IPS-NIHi11 (cell line): ENCODE measurements at regions not wholly inside any gene's neighbourhood (a gene's known extent, or its start where the extent isn't known, plus 50 kb on each side); places are given as distances from the start of the nearest gene placed in this dataset.
"Not testable (repeated sequence)": the region's sequence is repeated elsewhere in the genome, so short reads cannot be mapped to it uniquely, and the experiment has no call there.

Experiments
- DNase-seq: peaks from one replicate; pipeline ENCODE4 v3.0.0; 2012; ENCODE audit warnings: mixed read lengths, low spot score

DNA sequence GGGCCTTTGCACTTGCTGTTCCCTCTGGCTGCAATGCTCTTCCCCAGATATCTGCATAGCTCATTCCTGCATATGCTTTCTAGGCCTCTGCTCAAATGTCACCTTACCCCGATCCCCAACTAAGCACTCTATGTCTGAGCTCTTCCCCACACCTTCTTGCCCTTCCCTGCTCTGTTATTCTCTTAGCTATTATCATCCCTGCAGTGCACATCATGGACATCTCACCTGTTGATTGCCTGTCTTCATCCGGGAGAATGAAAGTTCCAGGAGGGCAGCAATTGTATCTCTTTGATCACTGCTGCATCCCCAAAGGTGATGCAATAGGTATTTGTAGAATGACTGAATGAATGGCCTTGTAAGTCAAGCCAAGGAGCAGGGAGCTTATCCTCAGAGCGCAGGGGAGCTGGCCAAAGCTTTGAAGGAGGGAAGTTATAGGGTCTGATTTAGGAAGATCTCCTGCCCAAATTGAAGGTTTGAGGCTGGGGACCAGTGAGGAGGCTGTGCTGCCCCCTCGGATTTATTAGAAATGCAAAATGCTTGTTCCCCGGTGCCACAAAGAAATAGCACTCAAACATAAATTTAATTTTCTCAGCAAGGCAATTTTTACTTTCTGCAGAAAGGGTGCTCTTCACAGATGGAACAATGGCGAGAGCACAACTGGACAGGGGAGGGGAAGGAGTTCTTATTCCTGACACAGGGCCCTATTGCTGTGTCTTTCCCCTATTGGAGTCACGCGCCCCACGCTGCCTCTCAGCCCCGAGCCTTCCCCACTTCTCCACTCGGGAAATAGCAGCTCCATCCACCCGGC, 631.1 kb downstream of the MATN1 start:
- DNase-seq: no peak

GRCh38 chr1:30090162-30090820, 633.1 kb downstream of the MATN1 start:
- no peak for DNase-seq

GRCh38 chr1:30089024-30089430, 634.4 kb downstream of the MATN1 start:
- DNase-seq: no peak

GRCh38 chr1:30088594-30088993, 634.8 kb downstream of the MATN1 start:
- no peak for DNase-seq

DNA sequence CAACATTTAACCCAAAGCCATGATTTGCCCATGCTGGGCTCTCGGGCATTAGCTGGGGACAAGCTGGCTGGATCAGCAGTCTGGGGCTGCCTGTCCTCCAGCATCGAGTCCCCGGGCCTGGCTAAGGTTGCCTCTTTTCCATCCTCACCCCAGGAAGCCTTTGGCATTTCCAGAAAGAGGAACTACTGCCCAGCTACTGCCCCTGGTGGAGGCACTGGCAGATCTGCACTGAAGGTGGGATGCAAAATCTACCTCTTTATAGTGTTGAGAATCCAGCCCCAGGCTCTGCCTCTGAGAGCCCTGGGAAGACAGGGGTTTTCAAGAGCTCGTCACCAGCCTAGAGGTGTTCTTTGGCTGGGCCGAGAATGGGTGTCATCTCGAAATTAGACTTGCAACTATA, 635.9 kb downstream of the MATN1 start:
- peak; percentile 55 for DNase-seq

DNA sequence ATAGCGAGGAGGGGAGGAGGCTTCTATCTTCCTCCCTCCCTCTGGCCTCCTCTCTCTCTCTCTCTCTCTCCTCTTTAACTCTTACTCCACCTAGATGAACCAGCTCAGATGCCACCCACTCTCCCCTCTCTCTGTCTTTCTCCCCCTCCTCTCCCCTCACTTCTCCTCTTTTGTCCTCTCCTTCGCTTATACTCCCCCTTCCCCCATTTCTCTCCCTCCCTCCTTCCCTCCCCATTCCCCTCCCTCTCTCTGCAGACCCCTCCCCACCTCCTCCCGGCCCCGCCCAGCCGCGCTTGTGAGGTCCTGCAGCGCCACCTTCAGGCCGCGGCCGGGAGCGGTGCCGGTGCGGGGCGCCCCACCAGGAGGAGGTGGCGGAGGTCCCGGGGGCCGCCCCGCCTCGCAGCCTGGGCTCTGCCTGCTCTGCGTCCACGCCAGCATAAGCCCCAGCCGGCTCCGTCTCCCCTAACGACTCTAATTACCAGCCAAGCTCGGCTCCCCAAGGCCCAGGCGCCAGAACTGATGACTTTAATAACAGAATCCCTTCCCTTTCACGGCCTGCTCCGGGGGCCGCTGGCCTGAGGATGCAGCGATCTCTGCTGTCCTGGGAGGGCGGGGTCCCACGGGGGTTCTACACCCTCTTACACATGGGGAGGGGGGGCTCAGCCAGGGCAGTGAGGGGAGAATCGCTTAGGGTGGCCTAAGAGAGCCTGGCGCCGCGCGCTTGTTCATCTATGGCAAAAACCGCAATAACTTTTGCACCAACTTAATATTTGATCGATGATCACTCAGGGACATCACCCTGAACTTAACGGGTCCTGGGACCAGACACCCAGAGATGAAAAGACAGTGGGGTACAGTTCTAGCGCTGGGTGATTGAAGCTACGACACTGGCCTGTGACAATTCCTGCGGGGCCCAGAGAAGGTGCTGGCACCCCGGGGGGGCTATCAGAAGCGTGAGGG, 637.3 kb downstream of the MATN1 start:
- DNase-seq: peak; percentile 91

DNA sequence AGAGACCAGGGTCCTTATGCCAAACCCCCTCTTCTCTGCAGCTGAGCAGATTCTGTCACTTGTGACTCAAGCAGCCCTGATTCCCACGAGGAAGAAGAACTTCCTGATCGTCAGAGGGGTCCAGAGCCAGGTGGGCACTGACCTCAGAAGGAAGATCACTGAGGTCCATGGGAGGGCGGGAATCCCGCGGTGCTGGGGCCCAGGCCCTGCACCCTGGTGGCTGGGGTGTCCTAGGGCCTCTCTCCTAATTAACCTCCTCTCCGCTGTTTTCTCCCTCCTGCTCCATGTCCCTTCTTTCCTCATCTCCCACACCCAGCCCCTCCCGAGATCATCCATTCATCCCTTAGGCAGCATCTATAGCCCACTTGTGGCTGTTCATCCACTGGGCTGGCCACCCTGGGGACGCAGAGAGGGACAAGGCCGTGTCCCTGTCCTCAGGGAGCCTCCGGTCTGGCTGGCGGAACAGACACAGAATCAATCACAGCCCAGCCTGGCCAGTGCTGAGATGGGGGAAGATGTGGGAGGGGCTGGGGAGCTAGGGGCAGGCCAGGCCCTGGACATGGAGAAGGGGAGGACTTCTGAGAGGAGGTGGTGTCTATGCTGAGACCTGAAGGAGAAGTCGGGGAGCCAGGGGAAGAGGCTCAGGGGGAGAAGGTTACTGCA, 638.3 kb downstream of the MATN1 start:
- no peak for DNase-seq

DNA sequence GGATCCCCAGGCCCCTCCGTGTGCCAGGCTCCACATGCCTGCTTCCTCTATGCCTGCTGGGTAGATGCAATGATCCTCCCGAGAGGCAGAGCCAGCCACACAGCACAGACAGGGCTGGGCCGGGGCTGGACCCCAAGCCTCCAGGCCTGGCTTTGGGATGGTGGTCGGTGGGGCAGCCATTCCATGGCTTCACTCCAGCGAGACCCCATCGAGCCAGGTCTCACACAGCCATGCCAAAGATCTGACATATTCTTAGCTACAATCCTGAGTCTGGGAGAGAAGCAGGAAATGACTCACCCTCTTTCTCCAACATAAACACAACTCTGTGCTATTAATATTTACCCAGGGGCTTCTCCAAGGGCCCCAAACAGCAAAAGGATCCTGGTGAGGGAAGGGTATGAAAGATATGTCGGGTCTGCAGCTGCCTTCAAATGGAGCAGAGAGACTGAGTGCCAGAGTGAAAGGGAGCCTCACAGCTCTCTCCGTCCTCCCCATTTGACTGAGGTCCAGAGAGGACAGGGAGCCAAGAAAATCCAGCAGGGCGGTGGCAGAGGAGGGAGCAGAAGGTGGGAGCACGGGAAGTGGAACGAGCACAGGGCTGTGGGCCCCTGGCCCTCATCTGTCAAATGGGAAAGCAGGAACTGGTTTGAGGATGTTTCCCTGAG, 639.5 kb downstream of the MATN1 start:
- no peak for DNase-seq

DNA sequence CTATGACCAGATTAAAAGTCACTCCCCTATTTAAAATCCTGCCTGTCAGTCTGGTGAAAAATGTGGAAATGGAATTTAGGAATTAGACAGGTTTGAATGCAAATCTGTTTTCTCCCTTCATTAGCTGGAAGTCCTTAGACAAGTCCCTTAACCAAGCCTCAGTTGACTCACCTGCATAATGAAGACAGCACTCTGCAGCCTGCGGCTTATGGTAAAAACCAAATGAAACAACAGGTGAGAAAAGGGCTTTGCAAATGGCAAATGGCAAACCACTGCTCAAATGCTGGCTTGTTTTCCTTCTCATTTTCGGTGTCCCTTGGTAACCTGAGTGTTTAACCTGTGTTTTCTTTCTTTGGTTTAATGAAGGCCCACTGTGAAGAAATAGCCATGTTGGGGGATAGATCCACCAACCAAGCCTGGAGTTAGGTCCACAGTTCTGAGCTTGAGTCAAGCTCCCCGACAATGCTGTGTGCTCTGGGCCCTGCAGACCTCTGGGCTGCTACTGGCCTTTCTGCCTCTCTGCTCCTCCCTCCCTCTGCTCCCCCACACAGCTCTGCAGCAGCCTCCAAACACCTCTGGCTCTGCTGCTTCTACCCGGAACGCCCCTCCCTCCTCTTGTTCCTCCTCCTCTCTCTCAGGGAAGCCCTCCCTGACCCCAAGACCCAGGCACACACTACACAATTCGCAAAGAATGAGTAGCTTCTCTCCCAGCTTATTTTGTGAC, 641.8 kb downstream of the MATN1 start:
- no peak for DNase-seq

DNA sequence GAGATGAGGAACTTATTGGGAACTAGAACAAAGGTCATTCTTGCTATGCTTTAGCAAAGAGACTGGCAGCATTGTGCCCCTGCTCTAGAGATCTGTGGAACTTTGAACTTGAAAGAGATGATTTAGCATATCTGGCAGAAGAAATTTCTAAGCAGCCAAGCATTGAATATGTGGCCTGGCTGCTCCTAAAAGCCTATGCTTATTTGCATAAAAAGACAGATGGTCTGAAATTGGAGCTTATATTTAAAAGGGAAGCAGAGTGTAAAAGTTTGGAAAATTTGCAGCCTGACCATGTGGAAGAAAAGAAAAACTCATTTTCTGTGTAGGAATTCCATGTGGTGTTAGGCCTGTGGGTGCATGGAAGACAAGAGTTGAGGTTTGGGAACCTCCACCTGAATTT, 647.5 kb downstream of the MATN1 start:
- not testable (repeated sequence) for DNase-seq

GRCh38 chr1:30068787-30069472, 654.5 kb downstream of the MATN1 start:
- DNase-seq: no peak

GRCh38 chr1:30064547-30064946, 658.8 kb downstream of the MATN1 start:
- no peak for DNase-seq

DNA sequence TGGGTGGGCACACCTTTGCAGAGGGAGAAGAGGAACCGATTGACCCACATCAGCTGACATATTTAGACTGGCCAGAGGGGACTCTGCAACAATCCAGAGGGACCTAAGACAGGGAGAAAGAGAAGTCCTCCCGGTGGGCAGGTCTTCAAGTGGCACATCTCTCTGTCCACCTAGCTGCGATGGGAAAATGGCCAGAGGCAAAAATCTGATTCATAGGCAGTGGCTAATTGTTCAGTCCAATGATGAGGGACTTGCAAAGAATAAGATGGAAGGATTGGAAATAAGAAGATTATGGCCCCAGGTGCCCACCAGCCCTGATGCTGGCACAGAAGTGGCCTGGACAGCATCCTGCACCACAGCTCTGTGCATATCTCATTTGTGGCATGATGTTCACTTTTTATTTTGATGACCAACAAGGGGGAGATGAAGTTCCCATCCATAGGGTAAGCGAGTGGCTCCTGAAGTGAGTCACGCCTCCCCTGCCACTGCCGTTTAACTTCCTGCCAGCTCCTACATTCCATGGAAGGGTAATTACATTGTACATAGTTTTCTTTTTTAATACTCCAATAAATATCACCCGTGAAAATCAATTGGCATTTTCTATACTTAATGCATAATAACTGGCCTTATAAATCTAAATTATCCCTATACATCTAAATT, 659.6 kb downstream of the MATN1 start:
- no peak for DNase-seq

DNA sequence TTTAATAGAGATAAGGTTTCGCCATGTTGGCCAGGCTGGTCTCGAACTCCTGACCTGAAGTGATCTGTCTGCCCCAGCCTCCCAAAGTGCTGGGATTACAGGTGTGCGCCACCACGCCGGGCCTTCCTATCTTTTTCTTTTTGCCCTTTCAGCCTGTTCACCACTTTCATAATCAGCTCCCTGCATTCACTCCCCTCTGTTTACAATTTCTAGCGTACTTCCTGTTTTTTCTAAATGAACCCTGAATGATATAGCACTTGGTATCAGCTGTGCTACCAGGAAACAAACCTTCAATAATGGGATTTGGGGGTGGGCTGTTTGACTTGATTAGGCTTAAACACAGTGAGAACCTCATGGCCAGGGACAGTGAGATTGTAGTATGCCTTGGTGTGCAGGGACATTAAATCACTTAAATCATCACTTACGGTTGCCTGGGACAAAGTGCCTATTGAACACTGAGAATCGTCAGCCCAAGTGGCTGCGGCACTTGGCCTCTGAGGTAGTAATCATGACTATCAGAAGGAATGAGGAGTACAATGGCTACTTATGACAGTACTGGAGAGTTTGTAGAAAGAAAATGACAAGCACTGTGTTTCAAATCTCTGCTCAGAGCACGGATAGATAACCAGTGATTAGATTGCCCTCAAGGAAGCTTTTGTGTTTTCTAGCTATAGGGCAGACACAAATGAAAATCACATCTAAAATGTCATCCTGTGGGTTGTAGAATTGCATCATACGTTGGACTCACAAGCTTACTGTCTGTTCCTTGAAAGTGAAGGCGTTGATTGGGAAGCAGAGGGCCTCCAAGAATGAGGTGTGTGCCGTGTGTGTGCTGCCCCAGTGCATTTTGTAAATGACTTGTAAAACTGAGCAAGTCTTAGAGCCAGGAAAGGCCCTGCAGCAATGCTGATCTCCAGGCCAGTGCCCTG, 661.8 kb downstream of the MATN1 start:
- no peak for DNase-seq

GRCh38 chr1:30060738-30061137, 662.6 kb downstream of the MATN1 start:
- no peak for DNase-seq

DNA sequence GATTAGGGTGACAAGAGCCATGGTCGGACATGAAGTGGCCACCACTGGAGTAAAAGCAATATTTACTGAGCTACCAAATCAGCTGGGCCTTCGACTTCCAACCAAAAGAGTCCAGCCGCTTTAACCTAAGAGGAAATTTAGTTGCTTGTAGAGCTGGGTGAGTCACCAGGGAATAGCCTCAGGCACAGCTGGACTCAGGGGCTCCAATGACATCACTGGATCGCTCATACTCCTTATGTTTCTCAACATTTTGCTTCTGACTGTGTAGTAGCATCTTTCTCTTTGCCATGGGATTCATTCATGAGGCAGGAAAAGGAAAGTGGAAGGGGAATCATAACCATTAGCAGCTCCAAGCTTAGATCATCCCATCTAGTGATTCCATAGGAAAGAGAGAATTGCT, 664.4 kb downstream of the MATN1 start:
- DNase-seq: no peak

DNA sequence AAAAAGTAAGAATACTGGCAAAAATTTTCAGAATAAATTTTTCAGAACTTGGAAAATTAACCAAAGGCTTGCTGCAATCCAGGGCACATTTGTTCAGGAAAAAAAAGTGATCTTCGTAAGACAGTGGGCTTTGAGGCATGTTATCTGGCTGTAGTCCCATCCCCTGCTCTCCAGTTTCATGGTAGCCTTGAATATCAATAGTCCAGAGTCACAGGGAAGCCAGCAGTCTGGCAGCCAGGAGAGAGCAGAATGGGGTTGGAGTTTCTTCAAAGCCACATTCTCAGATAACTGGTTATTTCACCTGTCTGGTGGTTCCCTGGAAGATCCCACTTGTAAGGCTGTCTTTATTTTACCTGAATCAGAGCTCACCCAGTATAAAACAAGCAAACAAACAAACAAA, 669.3 kb downstream of the MATN1 start:
- peak; percentile 39 for DNase-seq

- DNase-seq: no peak
Measured at GRCh38 chr1:30052178-30052577, 671.2 kb downstream of the MATN1 start.
